Calu3 (cell line): ENCODE measurements at regions not wholly inside any gene's neighbourhood (a gene's known extent, or its start where the extent isn't known, plus 50 kb on each side); places are given as distances from the start of the nearest gene placed in this dataset.

Source experiments
- BruUV-seq: library from RNA; stranded (reverse); fragments of 400-500 nt; replicated peaks from 2 replicates; lab custom pipeline; 2021; lab: Mats Ljungman, UMichigan
- CTCF ChIA-PET: fragments of 300-600 bp; sonication (Branson Sonifier 250); formaldehyde crosslinking; loops from one replicate; lab custom pipeline; 2022; ENCODE audit warnings: antibody characterized with exemption; lab: Charles Lee
- DNase-seq: peaks from one replicate; pipeline ENCODE4 v3.0.0; 2022
- H3K27ac Mint-ChIP-seq: one replicate; pipeline ENCODE4 v1.8.0; 2022; ENCODE audit warnings: mixed read lengths; ENCODE audit not compliant: unreplicated experiment
- H3K27me3 Mint-ChIP-seq: one replicate; pipeline ENCODE4 v1.8.0; 2022; ENCODE audit warnings: mixed read lengths; ENCODE audit not compliant: unreplicated experiment
- H3K36me3 Mint-ChIP-seq: one replicate; pipeline ENCODE4 v1.8.0; 2022; ENCODE audit warnings: mild to moderate bottlenecking, moderate library complexity, mixed read lengths; ENCODE audit not compliant: insufficient read depth, unreplicated experiment
- H3K4me1 Mint-ChIP-seq: one replicate; pipeline ENCODE4 v1.8.0; 2022; ENCODE audit warnings: mild to moderate bottlenecking, low read depth, mixed read lengths; ENCODE audit not compliant: unreplicated experiment
- H3K4me3 Mint-ChIP-seq: one replicate; pipeline ENCODE4 v1.8.0; 2022; ENCODE audit warnings: mild to moderate bottlenecking, low read depth, moderate library complexity, mixed read lengths; ENCODE audit not compliant: unreplicated experiment
- H3K9me3 Mint-ChIP-seq: one replicate; pipeline ENCODE4 v1.8.0; 2022; ENCODE audit warnings: low read depth, mixed read lengths; ENCODE audit not compliant: unreplicated experiment
- intact Hi-C: fragments of 100-400 bp; cut with micrococcal nuclease; formaldehyde crosslinking; loops from one replicate; pipeline ENCODE4 v1.10.0; 2022; ENCODE audit not compliant: unreplicated experiment
- TF ChIP-seq, protein P1 (sequence below): fragments of 200-600 bp; IDR thresholded peaks from one replicate; pipeline ENCODE4 v1.8.0; 2022; ENCODE audit warnings: antibody characterized with exemption; ENCODE audit not compliant: unreplicated experiment

DNA sequence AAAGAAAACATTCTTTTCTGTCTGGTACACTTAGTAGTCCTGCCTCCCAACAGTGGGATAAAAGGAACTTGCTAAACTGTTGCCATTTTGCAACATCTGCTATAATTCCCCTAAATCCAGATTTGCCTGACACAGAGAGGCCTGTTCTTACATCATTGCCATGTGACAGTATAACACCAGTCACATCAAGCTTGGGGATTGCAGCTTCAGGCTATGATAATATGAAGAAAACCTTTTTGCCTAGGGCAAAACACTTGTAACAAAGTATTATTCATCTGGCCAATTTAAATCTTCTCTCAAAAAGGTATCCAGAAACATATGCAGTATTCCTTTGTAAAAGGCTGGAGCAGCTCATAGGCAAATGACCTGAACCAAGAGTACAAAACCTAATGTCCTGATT is 80.9 kb upstream of the OTX2 start:
- Mint-ChIP-seq H3K27ac (no peak overlapping the region), H3K4me3 (no peak overlapping the region), H3K9me3 (no peaks in the 10 kb centered on the region), H3K36me3 (no peaks in the 10 kb centered on the region), H3K4me1 (no peaks in the 10 kb centered on the region), H3K27me3 (peaks cover 85% of the 10 kb centered on the region)
- CTCF ChIA-PET: no interaction called here
- intact Hi-C loops: no loop called here
- no peak for DNase-seq
- BruUV-seq: no TSS peak
- TF ChIP-seq, protein P1, sequence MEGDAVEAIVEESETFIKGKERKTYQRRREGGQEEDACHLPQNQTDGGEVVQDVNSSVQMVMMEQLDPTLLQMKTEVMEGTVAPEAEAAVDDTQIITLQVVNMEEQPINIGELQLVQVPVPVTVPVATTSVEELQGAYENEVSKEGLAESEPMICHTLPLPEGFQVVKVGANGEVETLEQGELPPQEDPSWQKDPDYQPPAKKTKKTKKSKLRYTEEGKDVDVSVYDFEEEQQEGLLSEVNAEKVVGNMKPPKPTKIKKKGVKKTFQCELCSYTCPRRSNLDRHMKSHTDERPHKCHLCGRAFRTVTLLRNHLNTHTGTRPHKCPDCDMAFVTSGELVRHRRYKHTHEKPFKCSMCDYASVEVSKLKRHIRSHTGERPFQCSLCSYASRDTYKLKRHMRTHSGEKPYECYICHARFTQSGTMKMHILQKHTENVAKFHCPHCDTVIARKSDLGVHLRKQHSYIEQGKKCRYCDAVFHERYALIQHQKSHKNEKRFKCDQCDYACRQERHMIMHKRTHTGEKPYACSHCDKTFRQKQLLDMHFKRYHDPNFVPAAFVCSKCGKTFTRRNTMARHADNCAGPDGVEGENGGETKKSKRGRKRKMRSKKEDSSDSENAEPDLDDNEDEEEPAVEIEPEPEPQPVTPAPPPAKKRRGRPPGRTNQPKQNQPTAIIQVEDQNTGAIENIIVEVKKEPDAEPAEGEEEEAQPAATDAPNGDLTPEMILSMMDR: no peak

DNA sequence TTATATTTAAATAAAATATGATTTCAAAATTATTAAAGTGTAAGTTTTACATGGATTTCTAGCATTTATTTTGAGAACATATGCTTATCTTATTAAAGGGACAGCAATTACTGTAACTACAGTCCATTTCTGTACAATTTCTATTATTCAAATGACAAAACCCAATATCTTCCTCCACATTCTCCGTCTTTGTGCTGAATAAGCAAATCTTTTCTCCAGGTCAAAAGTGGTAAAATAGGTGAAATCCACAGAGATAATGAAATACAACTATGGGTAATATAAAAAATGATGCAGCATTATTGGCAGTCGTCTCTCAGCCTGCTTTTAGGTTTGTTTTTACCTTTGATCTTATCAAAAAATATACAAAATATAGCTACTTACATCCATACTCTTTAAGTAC is 79.4 kb upstream of the OTX2 start:
- no peak overlapping the region for H3K4me3 Mint-ChIP-seq
- no peaks in the 10 kb centered on the region for H3K9me3 Mint-ChIP-seq
- DNase-seq: no peak
- no peak overlapping the region for H3K27ac Mint-ChIP-seq
- CTCF ChIA-PET: no interaction called here
- intact Hi-C loops: loop anchor here (10.0 kb wide), 1 partner anchor 235 kb away; no protein-coding TSS in a partner anchor
- no peaks in the 10 kb centered on the region for H3K36me3 Mint-ChIP-seq
- no peaks in the 10 kb centered on the region for H3K4me1 Mint-ChIP-seq
- TF ChIP-seq, protein P1: no peak
- H3K27me3 Mint-ChIP-seq: peaks cover 72% of the 10 kb centered on the region
- no TSS peak for BruUV-seq

DNA sequence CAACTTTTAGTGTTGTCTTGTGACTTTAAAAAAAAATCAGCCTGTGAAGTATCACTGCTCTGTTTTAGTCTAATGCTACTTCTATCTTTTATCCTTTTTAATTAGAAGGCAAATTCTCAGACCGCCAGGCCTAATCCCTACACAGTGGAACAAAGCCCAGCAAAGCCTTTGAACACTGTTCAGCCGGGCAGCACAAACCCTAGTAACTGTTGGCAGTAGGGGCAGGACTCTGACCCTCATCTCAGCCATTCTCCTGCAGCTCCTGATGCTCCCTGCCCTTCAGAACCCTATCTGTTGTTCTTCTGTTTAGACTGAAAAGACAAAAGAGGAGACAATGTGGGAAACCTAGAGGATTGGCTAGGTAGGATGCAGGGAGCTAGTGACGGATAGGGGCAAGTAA is 78.0 kb upstream of the OTX2 start:
- peaks cover 69% of the 10 kb centered on the region for H3K27me3 Mint-ChIP-seq
- no peaks in the 10 kb centered on the region for H3K4me1 Mint-ChIP-seq
- BruUV-seq: no TSS peak
- H3K9me3 Mint-ChIP-seq: no peaks in the 10 kb centered on the region
- no peaks in the 10 kb centered on the region for H3K36me3 Mint-ChIP-seq
- TF ChIP-seq, protein P1: no peak
- CTCF ChIA-PET: interaction anchor here (0.6 kb wide), 1 partner anchor 328 kb away, joined by 3 read pairs; no protein-coding TSS in a partner anchor
- no peak overlapping the region for H3K27ac Mint-ChIP-seq
- no peak overlapping the region for H3K4me3 Mint-ChIP-seq
- intact Hi-C loops: loop anchor here (10.0 kb wide), 1 partner anchor 233 kb away; no protein-coding TSS in a partner anchor
- no peak for DNase-seq

DNA sequence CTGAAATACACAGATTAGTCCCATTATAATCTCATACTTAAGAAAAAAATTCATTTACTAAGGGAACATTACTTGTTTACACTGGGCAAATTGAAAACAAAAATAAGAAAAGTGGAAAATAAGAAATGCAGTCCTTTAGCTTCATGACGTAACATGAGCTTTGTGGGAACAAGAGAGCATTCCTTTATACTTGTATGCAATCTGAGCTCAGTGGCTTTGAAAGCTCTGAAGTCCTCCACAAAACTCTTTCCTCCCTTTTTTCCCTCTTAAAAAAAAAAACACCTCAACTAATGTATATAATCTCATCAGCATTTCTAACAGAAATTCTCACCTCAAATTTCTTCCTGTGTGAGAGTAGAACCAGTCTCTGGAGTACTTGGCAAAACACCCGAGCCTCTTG is 76.9 kb upstream of the OTX2 start:
- CTCF ChIA-PET: no interaction called here
- H3K4me3 Mint-ChIP-seq: no peak overlapping the region
- DNase-seq: no peak
- TF ChIP-seq, protein P1: no peak
- no TSS peak for BruUV-seq
- no peaks in the 10 kb centered on the region for H3K4me1 Mint-ChIP-seq
- H3K9me3 Mint-ChIP-seq: no peaks in the 10 kb centered on the region
- no peak overlapping the region for H3K27ac Mint-ChIP-seq
- peaks cover 69% of the 10 kb centered on the region for H3K27me3 Mint-ChIP-seq
- intact Hi-C loops: loop anchor here (10.0 kb wide), 1 partner anchor 232 kb away; no protein-coding TSS in a partner anchor
- H3K36me3 Mint-ChIP-seq: no peaks in the 10 kb centered on the region
